ENCODE measurements at regions not wholly inside any gene's neighbourhood (a gene's known extent, or its start where the extent isn't known, plus 50 kb on each side); places are given as distances from the start of the nearest gene placed in this dataset.

- TF ChIP-seq MAX (IDR thresholded peaks at IDR 0.05) (no peak), EZH2 (IDR thresholded peaks at IDR 0.05) (no peak), CTCF (IDR thresholded peaks at IDR 0.05 in 2 of 3, conservative IDR thresholded peaks at IDR 0.05 in 1 of 3; ENCODE audit: borderline replicate concordance in 1 of 3, insufficient read depth in 1 of 3, low read depth in 2 of 3, low read length in 2 of 3) (no peak), EZH2phosphoT487 (IDR thresholded peaks at IDR 0.05; ENCODE audit: borderline replicate concordance) (no peak), RAD21 (IDR thresholded peaks at IDR 0.05; ENCODE audit: low read depth) (no peak), POLR2A (IDR thresholded peaks at IDR 0.05; ENCODE audit: borderline replicate concordance, extremely low read depth, insufficient read depth, insufficient read length) (no peak), SP1 (IDR thresholded peaks at IDR 0.05; ENCODE audit: low read depth) (no peak), YY1 (IDR thresholded peaks at IDR 0.05; ENCODE audit: extremely low read depth, insufficient replicate concordance, low read depth, low read length) (no peak), JUND (IDR thresholded peaks at IDR 0.05) (no peak), TCF7L2 (IDR thresholded peaks at IDR 0.05; ENCODE audit: borderline replicate concordance, extremely low read depth, insufficient read depth, insufficient read length) (no peak), ELF1 (IDR thresholded peaks at IDR 0.05; ENCODE audit: borderline replicate concordance, low read depth) (no peak), ZNF274 (IDR thresholded peaks at IDR 0.05; ENCODE audit: low read depth, low read length) (no peak), POLR2AphosphoS5 (IDR thresholded peaks at IDR 0.05; ENCODE audit: low read depth, low read length) (no peak; the same call in 1 of the 2 replicates)
- TF ChIP-seq, protein P1, sequence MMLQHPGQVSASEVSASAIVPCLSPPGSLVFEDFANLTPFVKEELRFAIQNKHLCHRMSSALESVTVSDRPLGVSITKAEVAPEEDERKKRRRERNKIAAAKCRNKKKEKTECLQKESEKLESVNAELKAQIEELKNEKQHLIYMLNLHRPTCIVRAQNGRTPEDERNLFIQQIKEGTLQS (IDR thresholded peaks at IDR 0.05): no peak
Measured at GRCh38 chr18:49726675-49726963, 86.7 kb downstream of the ACAA2 start.
